CD4-positive, alpha-beta T cell treated with Interleukin-4 for 4 hours (primary cell): ENCODE measurements at regions not wholly inside any gene's neighbourhood (a gene's known extent, or its start where the extent isn't known, plus 50 kb on each side); places are given as distances from the start of the nearest gene placed in this dataset.
A peak's percentile ranks its signal among the peaks of the same experiment; 100 is the strongest.
"Not testable (repeated sequence)": the region's sequence is repeated elsewhere in the genome, so short reads cannot be mapped to it uniquely, and the experiment has no call there.

ENCODE experiments used
- DNase-seq: peaks from one replicate; pipeline ENCODE4 v3.0.0-alpha.2; 2020

GRCh38 chr1:234858722-234859121 lies 248.7 kb upstream of the IRF2BP2 start:
- DNase-seq, result no peak

GRCh38 chr1:234856845-234857245 lies 246.9 kb upstream of the IRF2BP2 start:
- no peak for DNase-seq

GRCh38 chr1:234855851-234856250 lies 245.9 kb upstream of the IRF2BP2 start:
- no peak for DNase-seq

- no peak for DNase-seq
These were observed 244.7 kb upstream of the IRF2BP2 start for GRCh38 chr1:234854645-234855039.

- no peak for DNase-seq
These were observed 244.1 kb upstream of the IRF2BP2 start for GRCh38 chr1:234853906-234854644.

- DNase-seq, result no peak
These were observed 242.7 kb upstream of the IRF2BP2 start for GRCh38 chr1:234852659-234853058.

GRCh38 chr1:234851450-234852438 lies 241.8 kb upstream of the IRF2BP2 start:
- DNase-seq, result no peak

GRCh38 chr1:234849832-234850231 lies 239.9 kb upstream of the IRF2BP2 start:
- DNase-seq, result peak; percentile 34

GRCh38 chr1:234848972-234849649 lies 239.1 kb upstream of the IRF2BP2 start:
- DNase-seq, result no peak

GRCh38 chr1:234846813-234847212 lies 236.8 kb upstream of the IRF2BP2 start:
- DNase-seq, result not testable (repeated sequence)

- DNase-seq, result peak; percentile 32
These were observed 235.9 kb upstream of the IRF2BP2 start for GRCh38 chr1:234845836-234846235.

GRCh38 chr1:234845097-234845660 lies 235.2 kb upstream of the IRF2BP2 start:
- peak; percentile 79 for DNase-seq

- DNase-seq, result peak; percentile 41
These were observed 234.6 kb upstream of the IRF2BP2 start for GRCh38 chr1:234844479-234845031.

- no peak for DNase-seq
These were observed 234.0 kb upstream of the IRF2BP2 start for GRCh38 chr1:234843946-234844345.

- DNase-seq, result peak; percentile 63
These were observed 233.0 kb upstream of the IRF2BP2 start for GRCh38 chr1:234842726-234843641.

- peak; percentile 20 for DNase-seq
These were observed 231.8 kb upstream of the IRF2BP2 start for GRCh38 chr1:234841710-234842231.

GRCh38 chr1:234841281-234841680 lies 231.3 kb upstream of the IRF2BP2 start:
- no peak for DNase-seq

- DNase-seq, result no peak
These were observed 230.9 kb upstream of the IRF2BP2 start for GRCh38 chr1:234840843-234841242.

- DNase-seq, result no peak
These were observed 230.3 kb upstream of the IRF2BP2 start for GRCh38 chr1:234840253-234840652.

- DNase-seq, result no peak
These were observed 229.7 kb upstream of the IRF2BP2 start for GRCh38 chr1:234839663-234840062.

- DNase-seq, result no peak
These were observed 228.8 kb upstream of the IRF2BP2 start for GRCh38 chr1:234838820-234839219.
